Gastrocnemius medialis (tissue), 4 donors: ENCODE measurements at regions not wholly inside any gene's neighbourhood (a gene's known extent, or its start where the extent isn't known, plus 50 kb on each side); places are given as distances from the start of the nearest gene placed in this dataset.

Experiments used
- ATAC-seq, 2 donors: fragments of 150-250 bp; one replicate each; pipeline ENCODE4 v1.9.1; 2016
- DNase-seq, 2 donors: peaks; one replicate each; pipeline ENCODE4 v3.0.0-alpha.2; 2019
- H3K27ac ChIP-seq, 4 donors: fragments of 200-600 bp; sonication (generic); 1 replicate in 1 of 4; 2 replicates in 3 of 4; pipeline ENCODE4 v1.5.1; 2016 to 2018; ENCODE audit warnings: mild to moderate bottlenecking in 2 of 4, moderate library complexity in 1 of 4
- H3K27me3 ChIP-seq, 3 donors: fragments of 200-600 bp; sonication (generic) in 2 of 3; 1 replicate in 1 of 3; 2 replicates in 2 of 3; pipeline versions ENCODE4 v1.5.1 to v1.6.0; 2016 to 2019; ENCODE audit warnings: mild to moderate bottlenecking in 1 of 3, moderate library complexity in 1 of 3
- H3K36me3 ChIP-seq, 2 donors: fragments of 200-600 bp; sonication (generic) in 1 of 2; one replicate each; pipeline ENCODE4 v1.5.1; 2017 to 2018
- H3K4me1 ChIP-seq, 2 donors: fragments of 200-600 bp; sonication (generic) in 1 of 2; one replicate each; pipeline ENCODE4 v1.5.1; 2016 to 2017; ENCODE audit warnings: mild to moderate bottlenecking in 2 of 2
- H3K4me3 ChIP-seq, 4 donors: fragments of 200-600 bp; sonication (generic) in 3 of 4; 1 replicate in 1 of 4; 2 replicates in 3 of 4; pipeline ENCODE4 v1.5.1; 2016 to 2019; ENCODE audit warnings: mild to moderate bottlenecking in 2 of 4
- H3K9me3 ChIP-seq, 3 donors: fragments of 200-600 bp; sonication (generic) in 2 of 3; 1 replicate in 1 of 3; 2 replicates in 2 of 3; pipeline ENCODE4 v1.5.1; 2016 to 2019
- CTCF ChIP-seq, 5 experiments: fragments of 450-650 bp in 3 of 5; fragments of 200-600 bp in 2 of 5; sonication (generic) in 2 of 5; IDR thresholded peaks in 4 of 5; conservative IDR thresholded peaks in 1 of 5; 1 replicate in 4 of 5; 2 replicates in 1 of 5; pipeline ENCODE4 v1.5.1; 2016 to 2019; ENCODE audit warnings: antibody characterized with exemption in 5 of 5, mild to moderate bottlenecking in 3 of 5, moderate library complexity in 3 of 5
- POLR2A ChIP-seq, 2 donors: fragments of 450-650 bp; IDR thresholded peaks; one replicate each; pipeline ENCODE4 v1.6.1; 2017; ENCODE audit warnings: antibody characterized with exemption in 2 of 2, mild to moderate bottlenecking in 2 of 2, moderate library complexity in 2 of 2
- in situ Hi-C, 4 donors: fragments of 200-750 bp; cut with MboI; loops; one replicate each; pipeline versions ENCODE4 v1.15.0 to v1.8.0; 2017; ENCODE audit warnings: low sequenced_read_pairs in 4 of 4
- intact Hi-C: fragments of 100-400 bp; cut with DNase I; formaldehyde crosslinking; loops from one replicate; pipeline ENCODE4 v1.15.1; 2023; ENCODE audit warnings: low total_unique reads

- in situ Hi-C loops: no loop called here
- intact Hi-C loops: no loop called here
- no peak overlapping the region for H3K4me3 ChIP-seq
- no peaks in the 10 kb centered on the region for H3K4me1 ChIP-seq
- no peak for TF ChIP-seq CTCF (IDR thresholded peaks at IDR 0.05 in 4 of 5, conservative IDR thresholded peaks at IDR 0.05 in 1 of 5)
- no peak for TF ChIP-seq POLR2A (IDR thresholded peaks at IDR 0.05)
- H3K27me3 ChIP-seq: no peaks in the 10 kb centered on the region
- no peaks in the 10 kb centered on the region for H3K36me3 ChIP-seq
- H3K27ac ChIP-seq: no peak overlapping the region
- no peaks in the 10 kb centered on the region for H3K9me3 ChIP-seq
- ATAC-seq (no peak), DNase-seq (no peak)
These were observed 247.7 kb upstream of the RBMS1 start for GRCh38 chr2:160741271-160741670.

DNA sequence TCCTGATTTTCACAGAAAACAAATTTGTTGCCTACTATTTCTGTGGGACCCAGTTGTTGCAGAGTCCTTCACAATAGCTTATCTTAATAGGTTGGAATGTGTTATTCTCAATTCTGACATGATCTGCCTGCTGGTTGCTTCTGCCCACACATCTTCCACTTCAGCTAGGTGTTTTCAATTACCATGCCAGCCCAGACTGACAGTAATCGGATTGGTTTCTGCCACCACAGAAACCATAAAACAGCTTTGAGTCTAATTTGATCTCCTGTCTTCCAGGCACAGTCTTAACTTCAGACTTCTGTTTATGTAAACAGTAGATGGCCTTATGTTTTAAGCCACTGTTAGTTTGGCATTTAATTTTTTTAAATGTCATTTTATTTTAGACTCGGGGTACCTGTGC is 248.2 kb upstream of the RBMS1 start:
- ATAC-seq (no peak), DNase-seq (no peak)
- Histone ChIP-seq H3K9me3 (no peaks in the 10 kb centered on the region), H3K4me1 (no peaks in the 10 kb centered on the region), H3K27ac (no peak overlapping the region), H3K36me3 (no peaks in the 10 kb centered on the region), H3K27me3 (no peaks in the 10 kb centered on the region), H3K4me3 (no peak overlapping the region)
- in situ Hi-C loops: no loop called here
- no peak for TF ChIP-seq CTCF (IDR thresholded peaks at IDR 0.05 in 4 of 5, conservative IDR thresholded peaks at IDR 0.05 in 1 of 5)
- TF ChIP-seq POLR2A (IDR thresholded peaks at IDR 0.05): no peak
- intact Hi-C loops: no loop called here

DNA sequence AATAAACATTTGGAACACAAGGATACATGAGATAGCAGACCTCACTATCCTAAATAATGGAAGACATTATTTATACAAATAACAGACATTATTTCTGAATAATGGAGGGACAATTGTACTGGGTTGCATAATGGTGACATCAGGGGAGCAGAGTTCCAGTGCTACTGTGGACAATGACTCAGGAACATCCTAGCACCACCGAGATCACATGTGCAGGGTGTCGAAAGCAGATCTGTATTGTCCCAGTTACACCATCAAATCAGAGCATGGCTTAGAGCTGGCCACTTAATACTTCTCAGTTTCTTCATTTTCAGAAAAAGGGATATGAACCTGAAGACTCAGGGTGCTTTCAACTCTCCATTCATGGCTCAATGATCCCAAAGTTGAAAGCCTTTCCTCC is 249.1 kb upstream of the RBMS1 start:
- Histone ChIP-seq H3K9me3 (no peaks in the 10 kb centered on the region), H3K27ac (no peak overlapping the region), H3K4me1 (no peaks in the 10 kb centered on the region), H3K4me3 (no peak overlapping the region), H3K36me3 (no peaks in the 10 kb centered on the region), H3K27me3 (no peaks in the 10 kb centered on the region)
- ATAC-seq (no peak), DNase-seq (peak in 1 of 2 donors; percentile 26)
- TF ChIP-seq POLR2A (IDR thresholded peaks at IDR 0.05) (no peak), CTCF (IDR thresholded peaks at IDR 0.05 in 4 of 5, conservative IDR thresholded peaks at IDR 0.05 in 1 of 5) (no peak)
- in situ Hi-C loops (no loop called here), intact Hi-C loops (no loop called here)

- H3K27me3 ChIP-seq: no peaks in the 10 kb centered on the region
- no peaks in the 10 kb centered on the region for H3K36me3 ChIP-seq
- ATAC-seq: no peak
- no peak for DNase-seq
- H3K4me1 ChIP-seq: no peaks in the 10 kb centered on the region
- TF ChIP-seq CTCF (IDR thresholded peaks at IDR 0.05 in 4 of 5, conservative IDR thresholded peaks at IDR 0.05 in 1 of 5) (no peak), POLR2A (IDR thresholded peaks at IDR 0.05) (no peak)
- no peaks in the 10 kb centered on the region for H3K9me3 ChIP-seq
- intact Hi-C loops (no loop called here), in situ Hi-C loops (no loop called here)
- no peak overlapping the region for H3K27ac ChIP-seq
- H3K4me3 ChIP-seq: no peak overlapping the region
These were observed 254.0 kb upstream of the RBMS1 start for GRCh38 chr2:160747501-160748170.

DNA sequence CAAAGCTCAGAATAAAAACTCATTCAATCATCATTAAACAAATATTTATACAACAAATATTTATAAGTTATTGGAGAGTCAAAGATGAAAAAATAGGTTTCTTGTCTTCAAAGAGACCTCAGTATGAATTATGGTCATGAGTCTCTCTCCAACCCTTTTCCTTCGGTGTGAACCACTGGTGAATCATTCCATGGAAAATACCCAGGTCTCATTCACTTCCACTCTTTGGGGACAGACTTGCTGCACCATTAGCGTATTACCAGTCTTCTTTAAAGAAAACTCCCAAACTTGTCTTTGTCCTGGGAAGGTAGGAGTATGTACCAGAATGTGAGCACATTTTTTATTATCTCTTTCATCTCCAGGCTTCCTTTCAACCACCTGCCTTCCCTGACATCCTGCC is 257.4 kb upstream of the RBMS1 start:
- in situ Hi-C loops (no loop called here), intact Hi-C loops (no loop called here)
- DNase-seq (no peak), ATAC-seq (no peak)
- Histone ChIP-seq H3K4me1 (no peaks in the 10 kb centered on the region), H3K4me3 (no peak overlapping the region), H3K9me3 (peaks cover 0 to 5% (median 0%) of the 10 kb centered on the region in 3 donors), H3K27me3 (peaks cover 0 to 2% (median 0%) of the 10 kb centered on the region in 3 donors), H3K27ac (no peak overlapping the region), H3K36me3 (no peaks in the 10 kb centered on the region)
- no peak for TF ChIP-seq CTCF (IDR thresholded peaks at IDR 0.05 in 4 of 5, conservative IDR thresholded peaks at IDR 0.05 in 1 of 5)
- no peak for TF ChIP-seq POLR2A (IDR thresholded peaks at IDR 0.05)
